ENCODE measurements at regions not wholly inside any gene's neighbourhood (a gene's known extent, or its start where the extent isn't known, plus 50 kb on each side); places are given as distances from the start of the nearest gene placed in this dataset.

- Histone ChIP-seq H4K20me1 (replicated peaks; ENCODE audit: control insufficient read depth, insufficient read depth, low read length) (no peaks in the 10 kb centered on the region), H2AFZ (ENCODE audit: low read depth, low read length) (no peak overlapping the region), H3K79me2 (ENCODE audit: control insufficient read depth, insufficient read depth, low read length) (no peaks in the 10 kb centered on the region), H3K27ac (ENCODE audit: extremely low read depth, low read depth, low read length) (no peak overlapping the region), H3K9ac (ENCODE audit: insufficient read depth in 1 of 2, low read depth in 2 of 2, low read length in 2 of 2) (no peak overlapping the region), H3K27me3 (ENCODE audit: control insufficient read depth in 2 of 2, insufficient read depth in 2 of 2, low read length in 2 of 2) (no peaks in the 10 kb centered on the region), H3K9me3 (replicated peaks; ENCODE audit: control insufficient read depth, insufficient read depth, low read depth, low read length) (no peaks in the 10 kb centered on the region), H3K4me2 (ENCODE audit: insufficient read depth, low read length) (no peak overlapping the region), H3K4me1 (replicated peaks in 1 of 2; ENCODE audit: control insufficient read depth in 2 of 2, insufficient read depth in 2 of 2, low read length in 2 of 2) (no peaks in the 10 kb centered on the region), H3K9me1 (ENCODE audit: control insufficient read depth, insufficient read depth, low read length) (no peaks in the 10 kb centered on the region), H3K36me3 (ENCODE audit: control insufficient read depth, insufficient read depth, low read length) (no peaks in the 10 kb centered on the region), H3K4me3 (no peak overlapping the region)
- ChIA-PET POLR2A (no interaction called here), CTCF (ENCODE audit: low intra/inter-chr PET ratio) (no interaction called here)
- DNase-seq (ENCODE audit: extremely low read depth in 1 of 4, low spot score in 3 of 4) (no peak), FAIRE-seq (no peak), ATAC-seq (no peak)
- in situ Hi-C loops (cut with MboI), result no loop called here
- BruUV-seq (replicated peaks), result no TSS peak
- intact Hi-C loops (cut with micrococcal nuclease), result no loop called here
- TF ChIP-seq ZNF184 (CRISPR knock-in tag; IDR thresholded peaks at IDR 0.05), result no peak
- TF ChIP-seq USF1 (CRISPR knock-in tag; IDR thresholded peaks at IDR 0.05), result no peak
- TF ChIP-seq TAF1 (IDR thresholded peaks at IDR 0.05; ENCODE audit: control insufficient read depth, extremely low read depth, insufficient read depth, low read length, severe bottlenecking), result no peak
- TF ChIP-seq ARID3A (IDR thresholded peaks at IDR 0.05; ENCODE audit: borderline replicate concordance, low read depth, low read length), result no peak
These were observed 115.5 kb upstream of the HS3ST1 start for GRCh38 chr4:11544211-11544610.

Measured in K562 (cell line).